ENCODE measurements at regions not wholly inside any gene's neighbourhood (a gene's known extent, or its start where the extent isn't known, plus 50 kb on each side); places are given as distances from the start of the nearest gene placed in this dataset.

DNA sequence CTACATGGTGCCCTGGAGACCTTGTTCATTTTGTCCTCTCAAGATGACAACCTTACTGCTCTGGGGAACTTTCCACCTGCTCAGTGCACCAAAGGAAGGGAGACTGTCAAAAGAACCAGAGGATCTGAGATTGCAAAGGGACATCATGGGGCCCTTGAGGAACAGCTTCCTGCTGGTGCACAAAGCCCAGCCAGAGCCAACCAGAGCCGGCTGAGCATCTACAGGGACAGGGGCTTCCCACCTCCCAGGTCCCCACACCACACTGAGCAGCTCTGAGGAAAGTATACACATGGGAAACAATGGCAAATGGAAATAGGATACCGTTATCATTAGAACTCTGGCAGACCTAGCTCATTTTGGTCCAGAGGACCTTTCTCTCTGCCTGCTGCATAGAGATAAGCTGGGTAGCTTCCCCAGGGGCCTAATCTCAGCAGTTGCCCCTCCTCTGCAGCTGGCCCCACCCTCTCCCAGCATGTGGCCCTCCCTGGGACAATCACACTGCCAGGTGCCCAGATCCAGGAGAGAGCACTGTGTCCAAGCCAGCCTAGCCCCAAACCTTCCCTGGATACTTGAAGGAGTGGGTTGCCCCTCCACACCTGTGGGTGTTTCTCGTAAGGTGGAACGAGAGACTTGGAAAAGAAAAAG is 123.4 kb upstream of the PRR20G start:
- TF ChIP-seq, protein P1, sequence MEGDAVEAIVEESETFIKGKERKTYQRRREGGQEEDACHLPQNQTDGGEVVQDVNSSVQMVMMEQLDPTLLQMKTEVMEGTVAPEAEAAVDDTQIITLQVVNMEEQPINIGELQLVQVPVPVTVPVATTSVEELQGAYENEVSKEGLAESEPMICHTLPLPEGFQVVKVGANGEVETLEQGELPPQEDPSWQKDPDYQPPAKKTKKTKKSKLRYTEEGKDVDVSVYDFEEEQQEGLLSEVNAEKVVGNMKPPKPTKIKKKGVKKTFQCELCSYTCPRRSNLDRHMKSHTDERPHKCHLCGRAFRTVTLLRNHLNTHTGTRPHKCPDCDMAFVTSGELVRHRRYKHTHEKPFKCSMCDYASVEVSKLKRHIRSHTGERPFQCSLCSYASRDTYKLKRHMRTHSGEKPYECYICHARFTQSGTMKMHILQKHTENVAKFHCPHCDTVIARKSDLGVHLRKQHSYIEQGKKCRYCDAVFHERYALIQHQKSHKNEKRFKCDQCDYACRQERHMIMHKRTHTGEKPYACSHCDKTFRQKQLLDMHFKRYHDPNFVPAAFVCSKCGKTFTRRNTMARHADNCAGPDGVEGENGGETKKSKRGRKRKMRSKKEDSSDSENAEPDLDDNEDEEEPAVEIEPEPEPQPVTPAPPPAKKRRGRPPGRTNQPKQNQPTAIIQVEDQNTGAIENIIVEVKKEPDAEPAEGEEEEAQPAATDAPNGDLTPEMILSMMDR (IDR thresholded peaks at IDR 0.05; ENCODE audit: insufficient read depth in 1 of 2, low read depth in 1 of 2, low read length in 1 of 2, severe bottlenecking in 1 of 2, unreplicated experiment in 1 of 2), result no peak
- Histone ChIP-seq H3K27me3 (replicated peaks; ENCODE audit: control insufficient read depth, insufficient read depth, low read length) (no peaks in the 10 kb centered on the region), H3K4me3 (ENCODE audit: low read depth, low read length) (no peak overlapping the region), H3K4me1 (no peaks in the 10 kb centered on the region), H3K9me3 (no peaks in the 10 kb centered on the region), H3K36me3 (ENCODE audit: control insufficient read depth, insufficient read depth, low read length) (no peaks in the 10 kb centered on the region)
- Mint-ChIP-seq H3K4me3 (ENCODE audit: unreplicated experiment) (no peak overlapping the region), H3K9me3 (ENCODE audit: unreplicated experiment) (no peaks in the 10 kb centered on the region), H3K27me3 (ENCODE audit: insufficient read depth, unreplicated experiment) (peaks cover 14% of the 10 kb centered on the region), H3K4me1 (ENCODE audit: low read depth, unreplicated experiment) (no peaks in the 10 kb centered on the region), H3K27ac (ENCODE audit: unreplicated experiment) (no peak overlapping the region), H3K36me3 (ENCODE audit: insufficient read depth, unreplicated experiment) (no peaks in the 10 kb centered on the region)
- intact Hi-C loops (cut with micrococcal nuclease; ENCODE audit: unreplicated experiment), result no loop called here
- no peak for DNase-seq
- ChIA-PET POLR2A (no interaction called here), CTCF (no interaction called here)
- BruUV-seq (replicated peaks), result no TSS peak

DNA sequence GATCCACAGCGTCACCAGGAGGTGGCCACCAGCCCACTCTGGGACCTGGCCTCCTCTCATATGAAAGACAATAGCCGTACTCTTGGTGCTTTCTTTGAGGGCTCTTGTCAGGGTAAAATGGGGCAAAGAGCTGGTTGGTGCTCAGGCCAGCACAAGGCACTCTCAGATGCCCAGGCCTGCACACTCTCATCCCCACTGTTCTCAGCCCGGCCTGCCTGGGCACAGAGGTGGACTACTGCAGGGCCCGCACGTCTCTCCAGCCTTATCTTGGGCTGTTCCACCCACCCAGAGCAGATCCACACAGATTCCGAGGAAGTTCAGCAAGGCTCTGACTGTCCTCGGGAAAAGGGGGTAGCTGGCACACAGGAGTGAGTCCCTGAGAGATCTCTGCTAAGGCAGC is 122.8 kb upstream of the PRR20G start:
- no peak for DNase-seq
- TF ChIP-seq, protein P1 (IDR thresholded peaks at IDR 0.05; ENCODE audit: insufficient read depth in 1 of 2, low read depth in 1 of 2, low read length in 1 of 2, severe bottlenecking in 1 of 2, unreplicated experiment in 1 of 2), result no peak
- Mint-ChIP-seq H3K27ac (ENCODE audit: unreplicated experiment) (no peak overlapping the region), H3K9me3 (ENCODE audit: unreplicated experiment) (no peaks in the 10 kb centered on the region), H3K27me3 (ENCODE audit: insufficient read depth, unreplicated experiment) (peaks cover 12% of the 10 kb centered on the region), H3K36me3 (ENCODE audit: insufficient read depth, unreplicated experiment) (no peaks in the 10 kb centered on the region), H3K4me3 (ENCODE audit: unreplicated experiment) (no peak overlapping the region), H3K4me1 (ENCODE audit: low read depth, unreplicated experiment) (no peaks in the 10 kb centered on the region)
- ChIA-PET CTCF (no interaction called here), POLR2A (no interaction called here)
- Histone ChIP-seq H3K4me3 (ENCODE audit: low read depth, low read length) (no peak overlapping the region), H3K4me1 (no peaks in the 10 kb centered on the region), H3K36me3 (ENCODE audit: control insufficient read depth, insufficient read depth, low read length) (no peaks in the 10 kb centered on the region), H3K27me3 (replicated peaks; ENCODE audit: control insufficient read depth, insufficient read depth, low read length) (no peaks in the 10 kb centered on the region), H3K9me3 (no peaks in the 10 kb centered on the region)
- intact Hi-C loops (cut with micrococcal nuclease; ENCODE audit: unreplicated experiment), result no loop called here
- BruUV-seq (replicated peaks), result no TSS peak

DNA sequence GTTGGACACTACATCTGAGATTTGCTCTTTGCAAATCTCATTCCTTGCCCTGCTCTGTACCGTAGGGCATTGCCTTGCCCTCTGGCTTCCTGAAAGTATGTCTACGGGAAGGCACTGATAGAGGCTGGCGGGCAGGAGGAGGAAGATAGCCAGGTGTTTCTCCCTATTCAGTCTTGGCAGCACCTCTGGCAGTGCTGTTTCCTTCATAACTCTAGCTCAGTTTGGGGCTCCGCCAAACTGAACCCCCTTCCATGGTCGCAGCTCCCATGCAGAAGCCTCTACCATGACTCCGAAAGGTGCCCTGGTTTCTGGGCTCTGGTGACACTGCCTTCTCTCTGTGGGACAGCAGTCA is 122.3 kb upstream of the PRR20G start:
- no peaks in the 10 kb centered on the region for H3K36me3 Mint-ChIP-seq (ENCODE audit: insufficient read depth, unreplicated experiment)
- CTCF ChIA-PET, result no interaction called here
- no peaks in the 10 kb centered on the region for H3K4me1 Mint-ChIP-seq (ENCODE audit: low read depth, unreplicated experiment)

More for the DNA sequence above, 122.3 kb upstream of the PRR20G start:
- H3K4me3 ChIP-seq (ENCODE audit: low read depth, low read length), result no peak overlapping the region
- H3K9me3 ChIP-seq, result no peaks in the 10 kb centered on the region
- no peaks in the 10 kb centered on the region for H3K36me3 ChIP-seq (ENCODE audit: control insufficient read depth, insufficient read depth, low read length)
- no peaks in the 10 kb centered on the region for H3K4me1 ChIP-seq
- H3K27me3 Mint-ChIP-seq (ENCODE audit: insufficient read depth, unreplicated experiment), result peaks cover 10% of the 10 kb centered on the region
- H3K4me3 Mint-ChIP-seq (ENCODE audit: unreplicated experiment), result no peak overlapping the region
- no peaks in the 10 kb centered on the region for H3K27me3 ChIP-seq (replicated peaks; ENCODE audit: control insufficient read depth, insufficient read depth, low read length)
- no peak for DNase-seq
- POLR2A ChIA-PET, result no interaction called here
- H3K27ac Mint-ChIP-seq (ENCODE audit: unreplicated experiment), result no peak overlapping the region
- H3K9me3 Mint-ChIP-seq (ENCODE audit: unreplicated experiment), result no peaks in the 10 kb centered on the region
- intact Hi-C loops (cut with micrococcal nuclease; ENCODE audit: unreplicated experiment), result no loop called here
- BruUV-seq (replicated peaks), result no TSS peak
- TF ChIP-seq, protein P1 (IDR thresholded peaks at IDR 0.05; ENCODE audit: insufficient read depth in 1 of 2, low read depth in 1 of 2, low read length in 1 of 2, severe bottlenecking in 1 of 2, unreplicated experiment in 1 of 2), result no peak

Measured in Caco-2 (cell line).